ENCODE measurements at regions not wholly inside any gene's neighbourhood (a gene's known extent, or its start where the extent isn't known, plus 50 kb on each side); places are given as distances from the start of the nearest gene placed in this dataset.

DNA sequence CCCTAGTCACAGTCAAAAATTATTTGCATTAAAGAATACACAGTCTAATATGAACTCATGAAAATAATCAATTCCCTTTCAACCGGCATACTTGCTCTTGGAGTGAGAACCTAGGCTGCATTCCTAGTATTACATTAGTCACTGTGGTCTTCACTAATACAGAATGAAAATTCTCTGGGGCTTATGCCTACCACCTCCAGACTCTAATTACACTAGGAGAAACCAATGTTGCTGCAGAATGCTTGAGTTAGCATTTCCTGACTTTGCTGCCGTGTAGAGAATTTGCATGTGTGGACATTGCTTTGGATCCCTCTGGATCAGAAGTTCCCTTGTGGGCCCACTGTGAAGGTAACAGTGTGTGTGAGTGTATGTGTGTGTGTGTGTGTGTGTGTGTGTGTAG is 87.8 kb downstream of the CCNA1 start:
- ChIA-PET CTCF (interaction anchor here (1.0 to 1.3 kb wide), 2 partner anchors 67 to 216 kb away, joined by 3 to 5 read pairs; no protein-coding TSS in a partner anchor), POLR2A (no interaction called here)
- H3K27ac Mint-ChIP-seq: peak overlapping the region; percentile 93; the same call in 1 of the 2 replicates
- TF ChIP-seq, protein P1, sequence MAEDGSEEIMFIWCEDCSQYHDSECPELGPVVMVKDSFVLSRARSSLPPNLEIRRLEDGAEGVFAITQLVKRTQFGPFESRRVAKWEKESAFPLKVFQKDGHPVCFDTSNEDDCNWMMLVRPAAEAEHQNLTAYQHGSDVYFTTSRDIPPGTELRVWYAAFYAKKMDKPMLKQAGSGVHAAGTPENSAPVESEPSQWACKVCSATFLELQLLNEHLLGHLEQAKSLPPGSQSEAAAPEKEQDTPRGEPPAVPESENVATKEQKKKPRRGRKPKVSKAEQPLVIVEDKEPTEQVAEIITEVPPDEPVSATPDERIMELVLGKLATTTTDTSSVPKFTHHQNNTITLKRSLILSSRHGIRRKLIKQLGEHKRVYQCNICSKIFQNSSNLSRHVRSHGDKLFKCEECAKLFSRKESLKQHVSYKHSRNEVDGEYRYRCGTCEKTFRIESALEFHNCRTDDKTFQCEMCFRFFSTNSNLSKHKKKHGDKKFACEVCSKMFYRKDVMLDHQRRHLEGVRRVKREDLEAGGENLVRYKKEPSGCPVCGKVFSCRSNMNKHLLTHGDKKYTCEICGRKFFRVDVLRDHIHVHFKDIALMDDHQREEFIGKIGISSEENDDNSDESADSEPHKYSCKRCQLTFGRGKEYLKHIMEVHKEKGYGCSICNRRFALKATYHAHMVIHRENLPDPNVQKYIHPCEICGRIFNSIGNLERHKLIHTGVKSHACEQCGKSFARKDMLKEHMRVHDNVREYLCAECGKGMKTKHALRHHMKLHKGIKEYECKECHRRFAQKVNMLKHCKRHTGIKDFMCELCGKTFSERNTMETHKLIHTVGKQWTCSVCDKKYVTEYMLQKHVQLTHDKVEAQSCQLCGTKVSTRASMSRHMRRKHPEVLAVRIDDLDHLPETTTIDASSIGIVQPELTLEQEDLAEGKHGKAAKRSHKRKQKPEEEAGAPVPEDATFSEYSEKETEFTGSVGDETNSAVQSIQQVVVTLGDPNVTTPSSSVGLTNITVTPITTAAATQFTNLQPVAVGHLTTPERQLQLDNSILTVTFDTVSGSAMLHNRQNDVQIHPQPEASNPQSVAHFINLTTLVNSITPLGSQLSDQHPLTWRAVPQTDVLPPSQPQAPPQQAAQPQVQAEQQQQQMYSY (CRISPR knock-in tag; IDR thresholded peaks at IDR 0.05): no peak
- TF ChIP-seq SMAD3 (CRISPR knock-in tag; IDR thresholded peaks at IDR 0.05; ENCODE audit: borderline replicate concordance) (no peak), NFYB (CRISPR knock-in tag; conservative IDR thresholded peaks at IDR 0.05; ENCODE audit: low read depth) (no peak), SMAD4 (CRISPR knock-in tag; IDR thresholded peaks at IDR 0.05) (no peak), GTF2I (CRISPR knock-in tag; conservative IDR thresholded peaks at IDR 0.05) (no peak), ZNF219 (CRISPR knock-in tag; IDR thresholded peaks at IDR 0.05; ENCODE audit: borderline replicate concordance) (no peak), FOXP1 (CRISPR knock-in tag; IDR thresholded peaks at IDR 0.05; ENCODE audit: borderline replicate concordance) (no peak), NFATC4 (CRISPR knock-in tag; IDR thresholded peaks at IDR 0.05) (no peak), TP53 (CRISPR knock-in tag; IDR thresholded peaks at IDR 0.05) (no peak), CBFB (CRISPR knock-in tag; IDR thresholded peaks at IDR 0.05; ENCODE audit: low read depth) (no peak), ZNF317 (CRISPR knock-in tag; IDR thresholded peaks at IDR 0.05; ENCODE audit: borderline replicate concordance, low read depth) (no peak), PRRX2 (CRISPR knock-in tag; IDR thresholded peaks at IDR 0.05) (no peak), RORB (CRISPR knock-in tag; IDR thresholded peaks at IDR 0.05) (no peak), OVOL2 (CRISPR knock-in tag; IDR thresholded peaks at IDR 0.05; ENCODE audit: borderline replicate concordance) (no peak)
- TF ChIP-seq, protein P2, sequence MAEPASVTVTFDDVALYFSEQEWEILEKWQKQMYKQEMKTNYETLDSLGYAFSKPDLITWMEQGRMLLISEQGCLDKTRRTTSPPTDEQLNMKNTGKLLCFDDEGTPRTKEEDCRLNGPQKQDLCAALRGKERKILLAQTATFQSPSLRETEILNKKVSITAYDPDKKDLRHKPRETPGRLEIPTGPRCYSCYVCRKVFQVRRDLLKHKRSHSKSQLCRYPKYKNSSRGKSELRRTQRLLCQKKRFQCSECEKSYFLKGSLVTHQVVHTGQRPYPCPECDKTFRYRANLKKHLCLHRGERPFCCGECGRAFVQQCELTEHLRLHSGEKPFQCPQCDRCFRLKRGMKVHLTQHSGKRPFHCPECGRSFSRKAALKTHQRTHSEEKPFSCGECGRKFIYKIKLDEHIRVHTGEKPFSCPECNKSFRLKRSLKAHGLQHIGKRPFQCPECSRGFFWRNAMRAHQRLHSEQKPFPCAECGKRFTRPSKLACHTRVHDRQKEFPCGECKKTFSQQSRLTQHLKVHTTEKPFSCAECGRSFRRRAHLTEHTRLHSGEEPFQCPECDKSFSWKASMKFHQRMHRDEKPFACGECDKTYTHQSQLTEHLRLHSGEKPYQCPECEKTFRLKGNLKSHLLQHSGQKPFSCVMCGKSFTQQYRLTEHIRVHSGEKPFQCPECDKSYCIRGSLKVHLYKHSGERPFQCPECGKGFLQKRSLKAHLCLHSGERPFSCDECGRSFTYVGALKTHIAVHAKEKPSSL (CRISPR knock-in tag; conservative IDR thresholded peaks at IDR 0.05): no peak
- TF ChIP-seq, protein P3, sequence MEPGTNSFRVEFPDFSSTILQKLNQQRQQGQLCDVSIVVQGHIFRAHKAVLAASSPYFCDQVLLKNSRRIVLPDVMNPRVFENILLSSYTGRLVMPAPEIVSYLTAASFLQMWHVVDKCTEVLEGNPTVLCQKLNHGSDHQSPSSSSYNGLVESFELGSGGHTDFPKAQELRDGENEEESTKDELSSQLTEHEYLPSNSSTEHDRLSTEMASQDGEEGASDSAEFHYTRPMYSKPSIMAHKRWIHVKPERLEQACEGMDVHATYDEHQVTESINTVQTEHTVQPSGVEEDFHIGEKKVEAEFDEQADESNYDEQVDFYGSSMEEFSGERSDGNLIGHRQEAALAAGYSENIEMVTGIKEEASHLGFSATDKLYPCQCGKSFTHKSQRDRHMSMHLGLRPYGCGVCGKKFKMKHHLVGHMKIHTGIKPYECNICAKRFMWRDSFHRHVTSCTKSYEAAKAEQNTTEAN (CRISPR knock-in tag; IDR thresholded peaks at IDR 0.05): no peak
- TF ChIP-seq, protein P4, sequence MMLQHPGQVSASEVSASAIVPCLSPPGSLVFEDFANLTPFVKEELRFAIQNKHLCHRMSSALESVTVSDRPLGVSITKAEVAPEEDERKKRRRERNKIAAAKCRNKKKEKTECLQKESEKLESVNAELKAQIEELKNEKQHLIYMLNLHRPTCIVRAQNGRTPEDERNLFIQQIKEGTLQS (CRISPR knock-in tag; conservative IDR thresholded peaks at IDR 0.05): no peak
- TF ChIP-seq, protein P5, sequence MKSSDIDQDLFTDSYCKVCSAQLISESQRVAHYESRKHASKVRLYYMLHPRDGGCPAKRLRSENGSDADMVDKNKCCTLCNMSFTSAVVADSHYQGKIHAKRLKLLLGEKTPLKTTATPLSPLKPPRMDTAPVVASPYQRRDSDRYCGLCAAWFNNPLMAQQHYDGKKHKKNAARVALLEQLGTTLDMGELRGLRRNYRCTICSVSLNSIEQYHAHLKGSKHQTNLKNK (CRISPR knock-in tag; IDR thresholded peaks at IDR 0.05): no peak
- TF ChIP-seq, protein P6, sequence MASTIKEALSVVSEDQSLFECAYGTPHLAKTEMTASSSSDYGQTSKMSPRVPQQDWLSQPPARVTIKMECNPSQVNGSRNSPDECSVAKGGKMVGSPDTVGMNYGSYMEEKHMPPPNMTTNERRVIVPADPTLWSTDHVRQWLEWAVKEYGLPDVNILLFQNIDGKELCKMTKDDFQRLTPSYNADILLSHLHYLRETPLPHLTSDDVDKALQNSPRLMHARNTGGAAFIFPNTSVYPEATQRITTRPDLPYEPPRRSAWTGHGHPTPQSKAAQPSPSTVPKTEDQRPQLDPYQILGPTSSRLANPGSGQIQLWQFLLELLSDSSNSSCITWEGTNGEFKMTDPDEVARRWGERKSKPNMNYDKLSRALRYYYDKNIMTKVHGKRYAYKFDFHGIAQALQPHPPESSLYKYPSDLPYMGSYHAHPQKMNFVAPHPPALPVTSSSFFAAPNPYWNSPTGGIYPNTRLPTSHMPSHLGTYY (CRISPR knock-in tag; IDR thresholded peaks at IDR 0.05): no peak
- DNase-seq (ENCODE audit: low spot score) (no peak), ATAC-seq (no peak; the same call in 1 of the 2 replicates)
- peaks cover 46% of the 10 kb centered on the region for H3K4me1 Mint-ChIP-seq
- H3K4me3 Mint-ChIP-seq: peak overlapping the region; percentile 39; the same call in 1 of the 2 replicates
- peaks cover 18% of the 10 kb centered on the region for H3K36me3 Mint-ChIP-seq
- peaks cover 28% of the 10 kb centered on the region for H3K9me3 Mint-ChIP-seq
- H3K27me3 Mint-ChIP-seq (ENCODE audit: low read depth): no peaks in the 10 kb centered on the region

Data from WTC11 (cell line).